ENCODE measurements at regions not wholly inside any gene's neighbourhood (a gene's known extent, or its start where the extent isn't known, plus 50 kb on each side); places are given as distances from the start of the nearest gene placed in this dataset.

DNA sequence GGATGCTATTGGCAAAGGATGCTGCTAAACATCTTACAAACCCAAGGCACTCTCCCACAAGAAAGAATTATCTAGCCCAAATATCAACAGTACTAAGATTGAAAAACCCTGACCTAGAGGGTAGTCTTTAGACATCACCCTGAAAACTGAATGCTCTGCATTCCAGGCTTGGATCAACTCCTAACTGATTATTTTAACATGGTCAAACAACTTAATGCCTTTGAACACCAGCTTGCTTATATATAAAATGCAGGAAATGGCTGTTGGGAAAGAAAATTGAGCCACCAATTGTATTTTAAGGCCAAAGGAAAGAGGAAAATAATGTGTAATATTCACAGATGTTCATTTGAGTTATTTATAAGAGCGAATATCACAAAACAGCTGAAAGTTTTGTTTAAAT lies 72.2 kb upstream of the C1orf87 start:
- Histone ChIP-seq H3K4me1 (replicated peaks in 1 of 4; ENCODE audit: control insufficient read depth in 3 of 4, insufficient read depth in 4 of 4, low read length in 3 of 4) (no peaks in the 10 kb centered on the region), H3K4ac (replicated peaks; ENCODE audit: insufficient read length, low read depth, low read length) (no peak overlapping the region), H2BK15ac (ENCODE audit: low read length) (no peak overlapping the region), H3K79me1 (ENCODE audit: low read depth, low read length) (no peaks in the 10 kb centered on the region), H4K91ac (replicated peaks; ENCODE audit: insufficient read length, low read length) (no peak overlapping the region), H3K36me3 (ENCODE audit: control insufficient read depth in 2 of 4, insufficient read depth in 4 of 4, low read length in 3 of 4) (no peaks in the 10 kb centered on the region), H3K23me2 (ENCODE audit: low read depth, low read length) (no peaks in the 10 kb centered on the region), H2BK5ac (ENCODE audit: low read depth, low read length) (no peak overlapping the region), H3K27me3 (replicated peaks in 1 of 4; ENCODE audit: control insufficient read depth in 3 of 4, extremely low read depth in 1 of 4, insufficient read depth in 3 of 4, low read length in 3 of 4) (no peaks in the 10 kb centered on the region), H3K18ac (ENCODE audit: extremely low read depth, low read length) (no peak overlapping the region), H4K8ac (ENCODE audit: extremely low read depth, insufficient read depth, low read length) (no peak overlapping the region), H3K27ac (ENCODE audit: low read depth, low read length) (no peak overlapping the region), H3K23ac (ENCODE audit: insufficient read length) (no peak overlapping the region), H2AK5ac (ENCODE audit: low read depth, low read length) (no peak overlapping the region), H3K4me3 (ENCODE audit: extremely low read depth in 1 of 4, insufficient read depth in 2 of 4, low read depth in 3 of 4, low read length in 4 of 4) (no peak overlapping the region), H3K9me3 (ENCODE audit: insufficient read depth in 2 of 2, low read depth in 1 of 2, low read length in 1 of 2) (no peaks in the 10 kb centered on the region), H3K4me2 (ENCODE audit: insufficient read depth in 1 of 2, low read depth in 2 of 2, low read length in 2 of 2) (no peak overlapping the region), H3K9ac (replicated peaks in 1 of 4; ENCODE audit: extremely low read depth in 1 of 4, low read depth in 3 of 4, low read length in 3 of 4) (no peak overlapping the region), H2AFZ (ENCODE audit: low read length) (no peak overlapping the region), H4K5ac (ENCODE audit: insufficient read length, low read depth, low read length) (no peak overlapping the region), H3K56ac (replicated peaks; ENCODE audit: insufficient read length, low read depth, low read length) (no peak overlapping the region), H2BK120ac (replicated peaks; ENCODE audit: low read depth, low read length) (no peak overlapping the region), H3K14ac (ENCODE audit: insufficient read length) (no peak overlapping the region), H4K20me1 (replicated peaks in 1 of 2; ENCODE audit: control insufficient read depth in 1 of 2, insufficient read depth in 2 of 2, low read length in 2 of 2) (no peaks in the 10 kb centered on the region), H2BK20ac (ENCODE audit: low read length) (no peak overlapping the region), H2BK12ac (ENCODE audit: low read depth, low read length) (no peak overlapping the region), H3K79me2 (ENCODE audit: control insufficient read depth in 1 of 2, insufficient read depth in 2 of 2, low read length in 2 of 2) (no peaks in the 10 kb centered on the region)
- 85% methylated on average over 1 of the region's 1 CpG; no CpG with 5 or more reads in 1 of the 2 experiments for WGBS, 2 experiments (ENCODE audit: extremely low coverage in 1 of 2, insufficient coverage in 1 of 2, insufficient read length in 1 of 2, insufficient replicate concordance in 2 of 2, low coverage in 1 of 2, low lambda C conversion rate in 2 of 2, missing lambda C conversion rate in 1 of 2)
- POLR2A ChIA-PET (ENCODE audit: partially characterized antibody), result no interaction called here
- no peak for DNase-seq (ENCODE audit: low read depth in 1 of 2, low spot score in 2 of 2)
- CTCF ChIA-PET (ENCODE audit: partially characterized antibody), result interaction anchor here (1.0 to 2.4 kb wide), 4 partner anchors 10 to 174 kb away, joined by 3 to 6 read pairs (median 4); no protein-coding TSS in a partner anchor
- FAIRE-seq, result no peak
- TF ChIP-seq BACH1 (IDR thresholded peaks at IDR 0.05; ENCODE audit: low read length), result no peak
- TF ChIP-seq BCL11A (IDR thresholded peaks at IDR 0.05; ENCODE audit: low read depth in 2 of 2, low read length in 2 of 2), result no peak
- TF ChIP-seq RXRA (IDR thresholded peaks at IDR 0.05; ENCODE audit: insufficient read depth, low read depth, low read length), result no peak
- TF ChIP-seq TEAD4 (IDR thresholded peaks at IDR 0.05; ENCODE audit: low read depth, low read length), result no peak
- no peak for TF ChIP-seq CREB1 (IDR thresholded peaks at IDR 0.05)
- TF ChIP-seq MAX (IDR thresholded peaks at IDR 0.05), result no peak
- TF ChIP-seq CTCF (IDR thresholded peaks at IDR 0.05; ENCODE audit: control extremely low read depth in 1 of 3, insufficient read depth in 1 of 3, low read depth in 1 of 3, low read length in 3 of 3), result no peak
- TF ChIP-seq CEBPB (IDR thresholded peaks at IDR 0.05; ENCODE audit: low read depth, low read length), result no peak
- no peak for TF ChIP-seq SP4 (IDR thresholded peaks at IDR 0.05; ENCODE audit: low read length)
- no peak for TF ChIP-seq GTF2F1 (IDR thresholded peaks at IDR 0.05; ENCODE audit: borderline replicate concordance, low read depth, low read length)
- no peak for TF ChIP-seq RBBP5 (IDR thresholded peaks at IDR 0.05; ENCODE audit: borderline replicate concordance, low read depth, low read length)
- TF ChIP-seq YY1 (IDR thresholded peaks at IDR 0.05; ENCODE audit: low read depth, low read length), result no peak
- TF ChIP-seq ASH2L (IDR thresholded peaks at IDR 0.05; ENCODE audit: low read length), result no peak
- TF ChIP-seq KDM4A (IDR thresholded peaks at IDR 0.05; ENCODE audit: low read depth, low read length, severe bottlenecking), result no peak
